Nephron (organoid): ENCODE measurements at regions not wholly inside any gene's neighbourhood (a gene's known extent, or its start where the extent isn't known, plus 50 kb on each side); places are given as distances from the start of the nearest gene placed in this dataset.

ENCODE experiments used
- H3K27ac Mint-ChIP-seq, 3 experiments: 2 replicates each; pipeline ENCODE4 v1.8.0; 2020; ENCODE audit warnings: mixed read lengths in 3 of 3, mild to moderate bottlenecking in 2 of 3, moderate library complexity in 1 of 3
- H3K27me3 Mint-ChIP-seq: 2 replicates; pipeline ENCODE4 v1.8.0; 2021; ENCODE audit warnings: low read depth, mild to moderate bottlenecking, moderate library complexity, mixed read lengths
- H3K36me3 Mint-ChIP-seq: 2 replicates; pipeline ENCODE4 v1.8.0; 2020; ENCODE audit warnings: low read depth, mixed read lengths
- H3K4me1 Mint-ChIP-seq: 2 replicates; pipeline ENCODE4 v1.8.0; 2020; ENCODE audit warnings: mixed read lengths
- H3K4me3 Mint-ChIP-seq, 3 experiments: 2 replicates each; pipeline ENCODE4 v1.8.0; 2020; ENCODE audit warnings: mild to moderate bottlenecking in 3 of 3, mixed read lengths in 3 of 3, moderate library complexity in 2 of 3
- H3K9me3 Mint-ChIP-seq: 2 replicates; pipeline ENCODE4 v1.8.0; 2020; ENCODE audit warnings: mixed read lengths
- TF ChIP-seq, protein P1 (sequence below), 3 experiments: fragments of 200-600 bp; sonication (generic); IDR thresholded peaks; one replicate each; pipeline ENCODE4 v1.5.0; 2021; ENCODE audit warnings: antibody characterized with exemption in 3 of 3; ENCODE audit not compliant: unreplicated experiment in 3 of 3

DNA sequence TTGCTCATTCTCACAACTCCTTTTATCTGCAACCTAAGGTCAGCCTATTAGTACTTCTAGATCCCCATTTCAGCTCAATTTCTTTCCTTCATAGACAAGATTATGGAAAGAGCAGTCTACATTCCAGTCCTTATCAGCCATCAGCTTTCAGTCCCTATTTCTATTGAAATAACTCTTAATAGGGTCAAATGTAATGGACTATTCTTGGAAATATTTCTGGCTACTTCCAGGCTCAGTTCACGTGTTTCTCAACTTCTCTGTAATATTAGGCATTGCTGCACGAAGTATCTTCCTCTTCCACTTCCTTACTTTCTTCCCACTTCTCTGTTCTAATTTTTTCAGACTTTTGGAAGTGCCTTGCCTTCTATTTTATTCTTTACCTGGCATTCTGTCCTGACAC is 232.9 kb upstream of the USP25 start:
- Mint-ChIP-seq H3K36me3 (no peaks in the 10 kb centered on the region), H3K9me3 (no peaks in the 10 kb centered on the region), H3K27me3 (no peaks in the 10 kb centered on the region), H3K4me3 (no peak overlapping the region), H3K4me1 (peaks cover 9% of the 10 kb centered on the region), H3K27ac (no peak overlapping the region)
- TF ChIP-seq, protein P1, sequence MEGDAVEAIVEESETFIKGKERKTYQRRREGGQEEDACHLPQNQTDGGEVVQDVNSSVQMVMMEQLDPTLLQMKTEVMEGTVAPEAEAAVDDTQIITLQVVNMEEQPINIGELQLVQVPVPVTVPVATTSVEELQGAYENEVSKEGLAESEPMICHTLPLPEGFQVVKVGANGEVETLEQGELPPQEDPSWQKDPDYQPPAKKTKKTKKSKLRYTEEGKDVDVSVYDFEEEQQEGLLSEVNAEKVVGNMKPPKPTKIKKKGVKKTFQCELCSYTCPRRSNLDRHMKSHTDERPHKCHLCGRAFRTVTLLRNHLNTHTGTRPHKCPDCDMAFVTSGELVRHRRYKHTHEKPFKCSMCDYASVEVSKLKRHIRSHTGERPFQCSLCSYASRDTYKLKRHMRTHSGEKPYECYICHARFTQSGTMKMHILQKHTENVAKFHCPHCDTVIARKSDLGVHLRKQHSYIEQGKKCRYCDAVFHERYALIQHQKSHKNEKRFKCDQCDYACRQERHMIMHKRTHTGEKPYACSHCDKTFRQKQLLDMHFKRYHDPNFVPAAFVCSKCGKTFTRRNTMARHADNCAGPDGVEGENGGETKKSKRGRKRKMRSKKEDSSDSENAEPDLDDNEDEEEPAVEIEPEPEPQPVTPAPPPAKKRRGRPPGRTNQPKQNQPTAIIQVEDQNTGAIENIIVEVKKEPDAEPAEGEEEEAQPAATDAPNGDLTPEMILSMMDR (IDR thresholded peaks at IDR 0.05; ENCODE audit: unreplicated experiment in 3 of 3): no peak

DNA sequence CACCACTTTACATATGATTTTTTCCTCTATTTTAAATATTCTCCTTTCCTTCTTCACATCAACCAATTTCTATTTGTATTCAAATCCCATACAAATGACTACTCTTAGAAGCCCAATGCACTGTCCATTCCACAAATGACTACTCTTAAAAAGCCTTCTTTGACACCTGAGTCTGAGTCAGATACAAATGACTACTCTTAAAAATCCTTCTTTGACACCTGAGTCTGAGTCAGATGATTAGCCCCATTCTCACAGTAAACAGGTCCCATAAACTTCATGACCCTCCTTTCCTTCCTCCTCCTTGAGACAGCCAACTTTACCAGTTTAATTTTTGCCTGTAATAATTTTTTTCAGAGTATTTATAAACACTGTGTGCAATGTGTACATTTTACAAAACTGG is 231.3 kb upstream of the USP25 start:
- Mint-ChIP-seq H3K27ac (no peak overlapping the region), H3K27me3 (no peaks in the 10 kb centered on the region), H3K4me3 (no peak overlapping the region), H3K9me3 (no peaks in the 10 kb centered on the region), H3K36me3 (no peaks in the 10 kb centered on the region), H3K4me1 (peaks cover 9% of the 10 kb centered on the region)
- TF ChIP-seq, protein P1 (IDR thresholded peaks at IDR 0.05; ENCODE audit: unreplicated experiment in 3 of 3): no peak

DNA sequence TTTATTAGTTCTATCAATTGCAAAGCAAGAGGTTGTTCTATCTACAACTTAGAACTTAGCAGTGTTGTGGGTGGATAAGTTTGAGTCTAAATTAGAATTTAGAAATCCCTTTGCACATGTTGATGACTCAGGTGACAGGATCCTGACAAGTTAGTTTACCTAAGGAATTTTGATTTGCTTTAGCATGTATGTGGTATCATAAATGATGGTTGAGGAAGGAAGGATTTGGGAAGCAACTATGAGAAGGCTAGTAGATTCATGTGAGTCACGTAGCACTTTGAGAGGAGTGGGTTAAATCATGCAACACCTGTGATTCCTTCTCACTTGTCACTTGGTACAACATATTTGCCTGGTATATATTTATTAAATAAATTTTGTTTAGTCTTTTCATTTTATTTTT is 223.7 kb upstream of the USP25 start:
- no peaks in the 10 kb centered on the region for H3K36me3 Mint-ChIP-seq
- peaks cover 1% of the 10 kb centered on the region for H3K4me1 Mint-ChIP-seq
- no peaks in the 10 kb centered on the region for H3K27me3 Mint-ChIP-seq
- no peaks in the 10 kb centered on the region for H3K9me3 Mint-ChIP-seq
- no peak overlapping the region for H3K27ac Mint-ChIP-seq
- TF ChIP-seq, protein P1 (IDR thresholded peaks at IDR 0.05; ENCODE audit: unreplicated experiment in 3 of 3): no peak
- H3K4me3 Mint-ChIP-seq: no peak overlapping the region

DNA sequence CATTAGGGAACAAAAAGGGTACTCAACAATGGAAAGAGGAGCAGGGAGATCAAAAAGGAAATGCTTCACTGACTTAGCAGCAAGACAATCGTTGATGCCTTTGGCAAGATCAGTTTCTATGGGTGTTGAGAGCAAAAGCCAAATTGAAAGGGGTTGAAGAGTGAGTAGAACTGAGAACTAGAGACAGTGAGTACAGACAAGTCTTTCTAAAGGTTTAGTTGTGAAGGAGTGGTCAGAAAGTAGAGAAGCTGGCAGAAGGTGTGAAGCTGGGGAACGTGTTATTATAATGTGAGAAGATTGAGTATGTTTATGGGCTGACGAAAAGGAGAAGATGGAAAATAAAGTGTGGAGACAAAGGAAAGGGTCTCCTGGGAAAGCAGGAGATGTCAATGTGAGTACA is 221.2 kb upstream of the USP25 start:
- H3K9me3 Mint-ChIP-seq: no peaks in the 10 kb centered on the region
- no peak overlapping the region for H3K4me3 Mint-ChIP-seq
- H3K27ac Mint-ChIP-seq: no peak overlapping the region
- TF ChIP-seq, protein P1 (IDR thresholded peaks at IDR 0.05; ENCODE audit: unreplicated experiment in 3 of 3): no peak
- H3K4me1 Mint-ChIP-seq: no peaks in the 10 kb centered on the region
- H3K27me3 Mint-ChIP-seq: no peaks in the 10 kb centered on the region
- H3K36me3 Mint-ChIP-seq: no peaks in the 10 kb centered on the region

DNA sequence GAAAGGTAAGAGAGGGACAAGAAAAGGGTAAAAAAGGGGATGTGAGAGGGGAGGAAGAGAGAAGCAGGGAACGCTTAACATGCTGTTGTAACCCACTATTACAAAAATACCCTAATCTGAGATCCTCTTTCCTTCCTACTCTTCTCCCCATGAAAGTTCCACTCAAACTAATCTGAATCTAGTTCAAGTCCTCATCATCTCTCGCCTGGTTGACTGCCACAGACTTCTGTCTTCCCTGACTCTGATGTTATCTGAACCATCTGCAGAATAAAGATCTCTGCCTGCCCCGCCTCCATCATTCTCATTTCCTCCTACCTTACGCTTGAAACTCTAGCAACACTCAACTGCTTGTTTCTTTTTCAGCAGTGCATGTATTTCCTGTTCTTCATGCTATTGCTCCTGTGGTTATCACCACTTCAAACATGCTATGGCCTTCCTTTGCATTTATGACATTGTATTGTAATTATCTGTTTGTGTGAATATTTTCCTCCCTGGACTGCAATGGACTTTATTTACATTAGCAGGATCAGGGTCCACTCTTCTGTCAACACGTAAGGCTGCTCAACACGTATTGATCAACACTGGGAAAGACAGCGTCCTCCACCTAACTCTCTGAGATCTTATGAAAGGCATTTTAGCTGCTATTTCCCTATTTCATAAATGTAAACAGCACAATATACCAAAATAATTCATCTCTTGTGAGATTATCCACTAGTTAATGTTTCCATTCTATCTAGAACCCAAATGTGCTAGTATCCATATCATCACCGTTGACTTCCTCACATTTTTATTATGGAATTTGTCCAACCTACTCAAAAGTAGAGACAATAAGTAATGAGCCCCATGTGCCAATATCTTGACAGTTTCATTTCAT is 215.5 kb upstream of the USP25 start:
- TF ChIP-seq, protein P1 (IDR thresholded peaks at IDR 0.05; ENCODE audit: unreplicated experiment in 3 of 3): no peak
- Mint-ChIP-seq H3K4me1 (no peaks in the 10 kb centered on the region), H3K27ac (no peak overlapping the region), H3K36me3 (no peaks in the 10 kb centered on the region), H3K27me3 (no peaks in the 10 kb centered on the region), H3K4me3 (no peak overlapping the region), H3K9me3 (peaks cover 3% of the 10 kb centered on the region)

DNA sequence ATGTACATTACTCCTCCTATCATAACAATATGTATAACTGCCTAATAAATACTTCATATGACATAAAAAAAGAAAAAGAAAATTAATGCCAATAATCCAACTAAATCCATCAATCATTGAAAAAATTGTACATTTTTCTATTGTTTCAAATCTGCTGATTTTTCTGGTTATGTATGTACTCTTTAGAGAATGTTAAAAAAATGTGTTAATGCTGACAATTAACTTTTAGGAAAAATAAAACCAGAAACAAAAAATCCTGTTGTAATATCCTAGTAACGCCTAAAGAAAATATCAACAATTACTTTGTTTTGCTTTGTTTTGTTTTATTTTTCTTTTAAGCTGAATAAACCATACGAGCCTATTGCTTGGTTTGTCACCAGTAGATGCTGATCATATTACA is 213.9 kb upstream of the USP25 start:
- Mint-ChIP-seq H3K4me3 (no peak overlapping the region), H3K36me3 (no peaks in the 10 kb centered on the region), H3K9me3 (peaks cover 3% of the 10 kb centered on the region), H3K27ac (no peak overlapping the region), H3K4me1 (no peaks in the 10 kb centered on the region), H3K27me3 (no peaks in the 10 kb centered on the region)
- TF ChIP-seq, protein P1 (IDR thresholded peaks at IDR 0.05; ENCODE audit: unreplicated experiment in 3 of 3): no peak
